B cell (primary cell): ENCODE measurements at regions not wholly inside any gene's neighbourhood (a gene's known extent, or its start where the extent isn't known, plus 50 kb on each side); places are given as distances from the start of the nearest gene placed in this dataset.

Experiments used
- ATAC-seq: fragments of 200-7000 bp; cut with Tn5 transposase; one replicate; pipeline ENCODE4 v1.10.0; 2021; ENCODE audit warnings: low read depth, mild to moderate bottlenecking, moderate number of reproducible peaks, moderate library complexity
- CTCF ChIA-PET: fragments of 350-600 bp; sonication (Branson Sonifier 250); formaldehyde crosslinking; loops from one replicate; lab custom pipeline; 2021; ENCODE audit warnings: antibody characterized with exemption, inconsistent platforms; lab: Charles Lee
- POLR2A ChIA-PET: fragments of 350-600 bp; sonication (Branson Sonifier 250); formaldehyde crosslinking; loops from one replicate; lab custom pipeline; 2021; ENCODE audit warnings: antibody characterized with exemption; lab: Charles Lee
- DNase-seq: peaks from one replicate; pipeline ENCODE4 v3.0.0; 2013
- H2AFZ ChIP-seq: 2 replicates; pipeline ENCODE4 v1.6.1; 2012; ENCODE audit warnings: mild to moderate bottlenecking, low read depth, low read length; ENCODE audit not compliant: insufficient read depth, poor library complexity, severe bottlenecking
- H3K27ac ChIP-seq, 2 donors: 1 replicate in 1 of 2; 2 replicates in 1 of 2; pipeline ENCODE4 v1.5.1; 2012 to 2013; ENCODE audit warnings: low read length in 2 of 2, mild to moderate bottlenecking in 2 of 2, moderate library complexity in 1 of 2
- H3K27me3 ChIP-seq, 4 experiments: fragments of 200-600 bp in 1 of 4; sonication (generic) in 1 of 4; replicated peaks in 1 of 4; 1 replicate in 2 of 4; 2 replicates in 2 of 4; pipeline versions ENCODE4 v1.6.1 to v1.7.0; 2013 to 2016; ENCODE audit warnings: low read length in 3 of 4, mild to moderate bottlenecking in 2 of 4, mixed read lengths in 1 of 4, moderate library complexity in 1 of 4; ENCODE audit not compliant: insufficient read depth in 4 of 4, control insufficient read depth in 3 of 4; ENCODE audit errors: control extremely low read depth in 1 of 4
- H3K36me3 ChIP-seq, 2 experiments: replicated peaks in 1 of 2; 1 replicate in 1 of 2; 2 replicates in 1 of 2; pipeline versions ENCODE4 v1.6.1 to v1.7.1; 2013; ENCODE audit warnings: low read length in 1 of 2; ENCODE audit not compliant: insufficient read depth in 2 of 2, control insufficient read depth in 1 of 2; ENCODE audit errors: control extremely low read depth in 1 of 2, extremely low read depth in 1 of 2
- H3K4me1 ChIP-seq, 2 donors: fragments of 200-600 bp in 1 of 2; sonication (generic) in 1 of 2; 1 replicate in 1 of 2; 2 replicates in 1 of 2; pipeline versions ENCODE4 v1.5.1 to v1.6.1; 2013 to 2017; ENCODE audit warnings: low read length in 2 of 2; ENCODE audit not compliant: control insufficient read depth in 2 of 2, insufficient read depth in 2 of 2
- H3K4me2 ChIP-seq: replicated peaks from 2 replicates; pipeline ENCODE3; 2012; ENCODE audit warnings: mild to moderate bottlenecking, low read depth, low read length; ENCODE audit not compliant: poor library complexity, severe bottlenecking
- H3K4me3 ChIP-seq, 5 experiments: fragments of 200-600 bp in 1 of 5; sonication (generic) in 1 of 5; 1 replicate in 3 of 5; 2 replicates in 2 of 5; pipeline versions ENCODE4 v1.5.1 to v1.7.0; 2011 to 2016; ENCODE audit warnings: low read length in 4 of 5, mild to moderate bottlenecking in 4 of 5, low read depth in 2 of 5, control low read depth in 1 of 5, moderate library complexity in 1 of 5; ENCODE audit not compliant: insufficient read depth in 1 of 5; ENCODE audit errors: control extremely low read depth in 1 of 5, extremely low read depth in 1 of 5
- H3K79me2 ChIP-seq: fragments of 200-600 bp; sonication (generic); one replicate; pipeline ENCODE4 v1.6.0; 2016; ENCODE audit warnings: low read length; ENCODE audit not compliant: control insufficient read depth, insufficient read depth
- H3K9ac ChIP-seq: fragments of 200-600 bp; sonication (generic); 2 replicates; pipeline ENCODE4 v1.6.1; 2017; ENCODE audit warnings: mild to moderate bottlenecking, low read length, moderate library complexity
- H3K9me3 ChIP-seq, 3 donors: one replicate each; pipeline versions ENCODE4 v1.6.1 to v1.7.1; 2013; ENCODE audit warnings: low read length in 2 of 3; ENCODE audit not compliant: control insufficient read depth in 2 of 3, insufficient read depth in 1 of 3; ENCODE audit errors: control extremely low read depth in 1 of 3
- H4K20me1 ChIP-seq: 2 replicates; pipeline ENCODE4 v1.6.0; 2012; ENCODE audit warnings: mild to moderate bottlenecking, low read length; ENCODE audit not compliant: insufficient read depth, control insufficient read depth, poor library complexity, severe bottlenecking
- H3K27ac Mint-ChIP-seq: one replicate; pipeline ENCODE4 v1.8.0; 2021; ENCODE audit warnings: mixed read lengths
- H3K27me3 Mint-ChIP-seq: one replicate; pipeline ENCODE4 v1.8.0; 2021; ENCODE audit warnings: mixed read lengths
- H3K4me1 Mint-ChIP-seq: one replicate; pipeline ENCODE4 v1.8.0; 2021; ENCODE audit warnings: mixed read lengths
- H3K4me3 Mint-ChIP-seq: one replicate; pipeline ENCODE4 v1.8.0; 2021; ENCODE audit warnings: mixed read lengths
- H3K9me3 Mint-ChIP-seq: one replicate; pipeline ENCODE4 v1.8.0; 2022; ENCODE audit warnings: mixed read lengths; ENCODE audit not compliant: insufficient read depth
- EZH2 ChIP-seq: IDR thresholded peaks from 2 replicates; pipeline ENCODE4 v1.6.1; 2012; ENCODE audit warnings: borderline replicate concordance, low read depth, mild to moderate bottlenecking, moderate library complexity, low read length; ENCODE audit not compliant: insufficient read depth, poor library complexity, severe bottlenecking
- WGBS: methylation state at CpG from one replicate; pipeline ENCODE4 v1.1.5; 2013; ENCODE audit warnings: missing lambda C conversion rate; ENCODE audit not compliant: insufficient coverage; 5-methylcytosine and 5-hydroxymethylcytosine counted together
- intact Hi-C: fragments of 100-400 bp; cut with micrococcal nuclease; formaldehyde crosslinking; loops from one replicate; pipeline ENCODE4 v1.10.0; 2022
- TF ChIP-seq, protein P1 (sequence below): fragments of 200-600 bp; IDR thresholded peaks from one replicate; pipeline ENCODE4 v1.8.0; 2022; ENCODE audit warnings: antibody characterized with exemption, mild to moderate bottlenecking

DNA sequence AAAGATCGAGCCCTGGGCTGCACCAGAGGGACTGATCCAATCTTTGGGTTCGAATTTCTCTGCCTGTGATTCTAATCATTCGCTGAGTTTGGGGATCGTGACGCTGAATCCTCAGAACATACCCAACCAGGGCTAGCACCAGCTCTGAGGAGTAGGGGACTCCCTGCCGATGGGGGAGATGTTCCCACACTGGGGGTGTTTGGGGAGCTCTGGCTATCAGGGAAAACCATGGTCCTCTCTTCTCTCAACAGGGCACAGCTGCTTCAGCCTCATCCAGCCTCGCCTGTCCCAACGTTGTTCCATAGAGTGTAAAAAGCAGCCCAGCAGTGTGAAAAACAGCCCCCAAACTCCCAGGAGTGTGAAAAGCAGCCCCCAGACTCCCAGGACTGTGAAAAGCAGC is 136.6 kb downstream of the ANKRD60 start:
- Mint-ChIP-seq H3K4me3 (no peak overlapping the region), H3K9me3 (no peaks in the 10 kb centered on the region), H3K4me1 (no peaks in the 10 kb centered on the region), H3K27ac (no peak overlapping the region), H3K27me3 (peaks cover 28% of the 10 kb centered on the region)
- H3K36me3 ChIP-seq: no peaks in the 10 kb centered on the region
- WGBS: 66% methylated on average over 3 of the region's 8 CpGs
- no peaks in the 10 kb centered on the region for H3K79me2 ChIP-seq
- H3K4me1 ChIP-seq: no peaks in the 10 kb centered on the region
- TF ChIP-seq, protein P1, sequence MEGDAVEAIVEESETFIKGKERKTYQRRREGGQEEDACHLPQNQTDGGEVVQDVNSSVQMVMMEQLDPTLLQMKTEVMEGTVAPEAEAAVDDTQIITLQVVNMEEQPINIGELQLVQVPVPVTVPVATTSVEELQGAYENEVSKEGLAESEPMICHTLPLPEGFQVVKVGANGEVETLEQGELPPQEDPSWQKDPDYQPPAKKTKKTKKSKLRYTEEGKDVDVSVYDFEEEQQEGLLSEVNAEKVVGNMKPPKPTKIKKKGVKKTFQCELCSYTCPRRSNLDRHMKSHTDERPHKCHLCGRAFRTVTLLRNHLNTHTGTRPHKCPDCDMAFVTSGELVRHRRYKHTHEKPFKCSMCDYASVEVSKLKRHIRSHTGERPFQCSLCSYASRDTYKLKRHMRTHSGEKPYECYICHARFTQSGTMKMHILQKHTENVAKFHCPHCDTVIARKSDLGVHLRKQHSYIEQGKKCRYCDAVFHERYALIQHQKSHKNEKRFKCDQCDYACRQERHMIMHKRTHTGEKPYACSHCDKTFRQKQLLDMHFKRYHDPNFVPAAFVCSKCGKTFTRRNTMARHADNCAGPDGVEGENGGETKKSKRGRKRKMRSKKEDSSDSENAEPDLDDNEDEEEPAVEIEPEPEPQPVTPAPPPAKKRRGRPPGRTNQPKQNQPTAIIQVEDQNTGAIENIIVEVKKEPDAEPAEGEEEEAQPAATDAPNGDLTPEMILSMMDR: no peak
- no peak for TF ChIP-seq EZH2
- no peak overlapping the region for H3K4me3 ChIP-seq
- H3K27ac ChIP-seq: no peak overlapping the region
- intact Hi-C loops: no loop called here
- H2AFZ ChIP-seq: no peak overlapping the region
- no peak for DNase-seq
- CTCF ChIA-PET: interaction anchor here (1.8 kb wide), 1 partner anchor 438 kb away, joined by 5 read pairs; no protein-coding TSS in a partner anchor
- no peaks in the 10 kb centered on the region for H4K20me1 ChIP-seq
- no peak overlapping the region for H3K9ac ChIP-seq
- no peak overlapping the region for H3K4me2 ChIP-seq
- peaks cover 0 to 8% (median 0%) of the 10 kb centered on the region in 3 donors for H3K9me3 ChIP-seq
- no peak for ATAC-seq
- peaks cover 0 to 6% (median 1%) of the 10 kb centered on the region in 4 experiments for H3K27me3 ChIP-seq
- POLR2A ChIA-PET: no interaction called here

DNA sequence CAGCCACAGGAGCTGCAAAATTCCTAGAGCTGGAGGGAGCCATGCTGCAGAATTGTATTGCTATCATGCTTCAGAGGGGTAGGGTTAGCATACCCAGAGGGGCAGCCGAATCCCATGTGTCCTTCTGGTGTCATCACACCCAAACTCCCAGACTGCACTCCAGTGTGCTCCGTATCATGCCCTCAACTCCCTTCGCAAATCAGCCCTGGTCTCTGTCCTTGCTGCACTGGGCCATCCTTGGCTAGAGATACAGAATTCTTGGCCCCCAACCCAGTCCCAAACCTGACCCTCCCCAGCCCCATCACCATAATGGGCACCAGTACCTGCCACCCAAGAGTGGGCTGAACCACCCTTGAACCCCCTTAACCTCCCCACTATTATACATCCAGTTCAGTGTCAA is 138.3 kb downstream of the ANKRD60 start:
- no peaks in the 10 kb centered on the region for H3K79me2 ChIP-seq
- intact Hi-C loops: no loop called here
- peaks cover 0 to 8% (median 0%) of the 10 kb centered on the region in 3 donors for H3K9me3 ChIP-seq
- H3K4me1 ChIP-seq: no peaks in the 10 kb centered on the region
- H3K36me3 ChIP-seq: no peaks in the 10 kb centered on the region
- Mint-ChIP-seq H3K4me3 (no peak overlapping the region), H3K9me3 (no peaks in the 10 kb centered on the region), H3K27ac (no peak overlapping the region), H3K4me1 (no peaks in the 10 kb centered on the region), H3K27me3 (peaks cover 28% of the 10 kb centered on the region)
- no peaks in the 10 kb centered on the region for H4K20me1 ChIP-seq
- H3K4me2 ChIP-seq: no peak overlapping the region
- ATAC-seq (no peak), DNase-seq (no peak)
- H2AFZ ChIP-seq: no peak overlapping the region
- TF ChIP-seq EZH2: no peak
- TF ChIP-seq, protein P1: no peak
- H3K27ac ChIP-seq: no peak overlapping the region
- POLR2A ChIA-PET: no interaction called here
- CTCF ChIA-PET: no interaction called here
- no peak overlapping the region for H3K4me3 ChIP-seq
- WGBS: 93% methylated on average over 3 of the region's 3 CpGs
- H3K27me3 ChIP-seq: peaks cover 0 to 6% (median 1%) of the 10 kb centered on the region in 4 experiments
- no peak overlapping the region for H3K9ac ChIP-seq
